Lower leg skin (tissue), 4 donors: ENCODE measurements at regions not wholly inside any gene's neighbourhood (a gene's known extent, or its start where the extent isn't known, plus 50 kb on each side); places are given as distances from the start of the nearest gene placed in this dataset.
"Not testable (repeated sequence)": the region's sequence is repeated elsewhere in the genome, so short reads cannot be mapped to it uniquely, and the experiment has no call there.

ENCODE experiments used
- DNase-seq, 2 donors: peaks; one replicate each; pipeline ENCODE4 v3.0.0-alpha.2; 2019; ENCODE audit warnings: low spot score in 2 of 2
- H3K4me3 ChIP-seq: fragments of 200-600 bp; sonication (generic); 2 replicates; pipeline ENCODE4 v1.5.1; 2017; ENCODE audit warnings: mild to moderate bottlenecking, low read depth; ENCODE audit not compliant: poor library complexity, severe bottlenecking
- POLR2A ChIP-seq, 2 donors: fragments of 450-650 bp; IDR thresholded peaks; one replicate each; pipeline ENCODE4 v1.6.1; 2016 to 2017; ENCODE audit warnings: antibody characterized with exemption in 2 of 2, mild to moderate bottlenecking in 1 of 2, moderate library complexity in 1 of 2
- WGBS, 2 donors: methylation state at CpG; one replicate each; pipeline ENCODE4 v1.1.5; 2018; 5-methylcytosine and 5-hydroxymethylcytosine counted together
- intact Hi-C: fragments of 100-400 bp; cut with DNase I; formaldehyde crosslinking; loops from one replicate; pipeline ENCODE4 v1.15.0; 2023; ENCODE audit warnings: low total_unique reads
- TF ChIP-seq, protein P1 (sequence below), 3 donors: fragments of 450-650 bp; IDR thresholded peaks; one replicate each; pipeline ENCODE4 v1.5.1; 2016; ENCODE audit warnings: antibody characterized with exemption in 3 of 3, mild to moderate bottlenecking in 3 of 3, moderate library complexity in 2 of 3

DNA sequence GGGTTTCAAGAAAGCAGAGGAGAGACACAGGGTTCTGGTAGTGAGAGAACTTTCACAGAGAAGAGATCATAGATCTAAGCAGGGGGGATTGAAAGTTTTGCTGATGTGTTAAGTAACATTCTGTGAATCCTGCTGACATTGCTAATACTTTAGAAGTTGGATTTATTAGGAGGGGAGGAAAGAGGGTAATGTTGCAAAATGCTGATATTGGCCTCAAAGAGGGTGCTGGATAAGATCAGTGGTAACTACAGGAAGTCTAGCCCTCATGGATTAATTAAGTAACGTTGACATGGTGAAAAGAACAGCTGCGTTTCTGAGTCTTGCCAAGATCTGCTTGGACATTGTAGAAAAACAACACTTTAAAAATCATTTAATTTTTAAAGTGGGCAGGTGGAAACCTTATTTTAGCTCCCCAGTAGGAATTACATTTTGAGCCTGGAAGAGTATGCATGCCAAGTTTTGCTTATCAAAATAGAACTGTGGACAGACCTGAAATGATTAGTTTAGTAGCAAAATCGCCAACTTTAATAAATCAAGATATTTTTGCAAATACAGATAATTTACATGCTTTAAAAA is 606.0 kb upstream of the HTR1E start:
- TF ChIP-seq, protein P1, sequence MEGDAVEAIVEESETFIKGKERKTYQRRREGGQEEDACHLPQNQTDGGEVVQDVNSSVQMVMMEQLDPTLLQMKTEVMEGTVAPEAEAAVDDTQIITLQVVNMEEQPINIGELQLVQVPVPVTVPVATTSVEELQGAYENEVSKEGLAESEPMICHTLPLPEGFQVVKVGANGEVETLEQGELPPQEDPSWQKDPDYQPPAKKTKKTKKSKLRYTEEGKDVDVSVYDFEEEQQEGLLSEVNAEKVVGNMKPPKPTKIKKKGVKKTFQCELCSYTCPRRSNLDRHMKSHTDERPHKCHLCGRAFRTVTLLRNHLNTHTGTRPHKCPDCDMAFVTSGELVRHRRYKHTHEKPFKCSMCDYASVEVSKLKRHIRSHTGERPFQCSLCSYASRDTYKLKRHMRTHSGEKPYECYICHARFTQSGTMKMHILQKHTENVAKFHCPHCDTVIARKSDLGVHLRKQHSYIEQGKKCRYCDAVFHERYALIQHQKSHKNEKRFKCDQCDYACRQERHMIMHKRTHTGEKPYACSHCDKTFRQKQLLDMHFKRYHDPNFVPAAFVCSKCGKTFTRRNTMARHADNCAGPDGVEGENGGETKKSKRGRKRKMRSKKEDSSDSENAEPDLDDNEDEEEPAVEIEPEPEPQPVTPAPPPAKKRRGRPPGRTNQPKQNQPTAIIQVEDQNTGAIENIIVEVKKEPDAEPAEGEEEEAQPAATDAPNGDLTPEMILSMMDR (IDR thresholded peaks at IDR 0.05) = no peak
- TF ChIP-seq POLR2A (IDR thresholded peaks at IDR 0.05) = no peak
- DNase-seq = no peak
- 30 to 36% methylated on average over 3 of the region's 3 CpGs for WGBS, 2 donors
- intact Hi-C loops = no loop called here
- H3K4me3 ChIP-seq = no peak overlapping the region

DNA sequence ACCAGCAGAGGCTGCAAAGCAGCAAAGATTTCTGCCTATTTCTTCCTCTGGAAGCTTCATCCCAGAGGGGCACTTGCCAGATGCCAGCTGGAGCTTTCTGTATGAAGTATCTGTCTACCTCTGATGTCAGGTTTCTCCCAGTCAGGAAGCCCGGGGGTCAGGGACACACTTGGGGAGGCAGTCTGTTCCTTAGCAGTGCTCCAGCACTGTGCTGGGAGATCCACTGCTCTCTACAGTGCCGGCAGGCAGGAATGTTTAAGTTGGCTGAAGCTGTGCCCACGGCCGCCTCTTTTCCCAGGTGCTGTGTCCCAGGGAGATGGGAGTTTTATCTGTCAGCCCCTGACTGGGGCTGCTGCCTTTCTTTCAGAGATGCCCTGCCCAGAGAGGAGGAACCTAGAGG is 631.1 kb upstream of the HTR1E start:
- no peak for DNase-seq
- WGBS, 2 donors = 79 to 92% methylated on average over 4 of the region's 4 CpGs
- TF ChIP-seq, protein P1 (IDR thresholded peaks at IDR 0.05) = no peak
- TF ChIP-seq POLR2A (IDR thresholded peaks at IDR 0.05) = no peak
- H3K4me3 ChIP-seq = no peak overlapping the region
- intact Hi-C loops = no loop called here

DNA sequence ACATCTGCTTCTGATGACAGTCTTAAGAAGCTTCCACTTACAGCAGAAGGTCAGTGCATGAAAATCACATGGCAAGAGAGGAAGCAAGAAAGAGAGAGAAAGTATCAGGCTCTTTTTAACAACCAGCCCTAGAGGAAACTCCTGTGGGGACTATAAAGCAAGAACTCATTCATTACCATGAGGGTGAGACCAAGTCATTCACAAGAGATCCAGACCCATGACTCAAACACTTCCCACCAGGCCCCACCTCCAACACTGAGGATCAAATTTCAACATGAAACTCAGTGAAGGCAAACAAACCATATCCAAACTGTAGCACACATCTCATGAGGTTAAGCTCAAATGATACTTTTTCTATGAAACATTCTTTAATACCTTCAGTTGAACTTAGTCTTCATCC is 643.2 kb upstream of the SYNCRIP start:
- TF ChIP-seq POLR2A (IDR thresholded peaks at IDR 0.05) = no peak
- TF ChIP-seq, protein P1 (IDR thresholded peaks at IDR 0.05) = no peak
- no peak overlapping the region for H3K4me3 ChIP-seq
- no peak for DNase-seq
- intact Hi-C loops = no loop called here

DNA sequence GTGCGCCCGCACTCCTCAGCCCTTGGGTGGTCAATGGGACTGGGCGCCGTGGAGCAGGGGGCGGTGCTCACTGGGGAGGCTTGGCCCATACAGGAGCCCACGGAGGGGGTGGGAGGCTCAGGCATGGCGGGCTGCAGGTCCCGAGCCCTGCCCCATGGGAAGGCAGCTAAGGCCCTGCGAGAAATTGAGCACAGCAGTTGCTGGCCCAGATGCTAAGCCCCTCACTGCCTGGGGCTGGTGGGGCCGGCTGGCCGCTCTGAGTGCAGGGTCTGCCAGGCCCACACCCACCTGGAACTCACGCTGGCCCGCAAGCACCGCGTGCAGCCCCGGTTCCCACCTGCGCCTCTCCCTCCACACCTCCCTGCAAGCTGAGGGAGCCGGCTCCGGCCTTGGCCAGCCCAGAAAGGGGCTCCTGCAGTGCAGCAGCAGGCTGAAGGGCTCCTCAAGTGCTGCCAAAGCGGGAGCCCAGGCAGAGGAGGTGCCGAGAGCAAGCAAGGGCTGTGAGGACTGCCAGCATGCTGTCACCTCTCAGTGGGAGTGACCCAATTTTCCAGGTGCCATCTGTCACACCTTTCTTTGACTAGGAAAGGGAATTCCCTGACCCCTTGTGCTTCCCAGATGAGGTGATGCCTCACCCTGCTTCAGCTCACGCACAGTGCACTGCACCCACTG is 642.3 kb upstream of the SYNCRIP start:
- H3K4me3 ChIP-seq, intact Hi-C loops, DNase-seq: not testable (repeated sequence)
- WGBS, 2 donors = 82 to 89% methylated on average over 13 to 14 of the region's 22 CpGs

DNA sequence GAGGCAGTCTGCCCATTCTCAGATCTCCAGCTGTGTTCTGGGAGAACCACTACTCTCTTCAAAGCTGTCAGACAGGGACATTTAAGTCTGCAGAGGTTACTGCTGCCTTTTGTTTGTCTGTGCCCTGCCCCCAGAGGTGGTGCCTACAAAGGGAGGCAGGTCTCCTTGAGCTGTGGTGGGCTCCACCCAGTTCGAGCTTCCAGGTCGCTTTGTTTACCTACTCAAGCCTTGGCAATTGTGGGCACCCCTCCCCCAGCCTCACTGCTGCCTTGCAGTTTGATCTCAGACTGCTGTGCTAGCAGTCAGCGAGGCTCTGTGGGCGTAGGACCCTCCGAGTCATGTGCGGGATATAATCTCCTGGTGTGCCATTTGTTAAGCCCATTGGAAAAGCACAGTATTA is 640.9 kb upstream of the SYNCRIP start:
- DNase-seq, H3K4me3 ChIP-seq, intact Hi-C loops: not testable (repeated sequence)
- 87 to 90% methylated on average over 6 of the region's 6 CpGs for WGBS, 2 donors

DNA sequence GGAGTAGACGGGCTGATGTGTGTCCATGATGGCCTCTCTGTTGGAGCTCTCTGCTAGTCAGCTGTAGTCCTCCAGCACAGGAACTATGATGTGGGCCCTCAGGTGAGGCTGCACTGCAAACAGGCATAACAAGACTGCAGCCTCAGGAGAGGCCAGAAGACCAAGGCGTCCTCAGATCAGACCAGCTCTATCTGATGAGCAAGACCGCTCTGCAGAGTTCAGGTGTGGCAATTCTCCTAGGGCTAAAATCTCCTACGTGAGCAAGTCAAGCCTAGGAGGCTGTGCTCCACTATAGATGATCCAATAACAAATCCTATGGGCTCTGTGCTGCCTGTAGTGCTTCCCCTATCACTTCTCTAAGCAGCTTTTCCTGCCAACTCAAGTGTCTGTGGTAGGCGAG is 633.4 kb upstream of the SYNCRIP start:
- intact Hi-C loops = no loop called here
- no peak for DNase-seq
- no peak for TF ChIP-seq POLR2A (IDR thresholded peaks at IDR 0.05)
- TF ChIP-seq, protein P1 (IDR thresholded peaks at IDR 0.05) = no peak
- WGBS, 2 donors = 77 to 80% methylated on average over 5 of the region's 5 CpGs
- no peak overlapping the region for H3K4me3 ChIP-seq

DNA sequence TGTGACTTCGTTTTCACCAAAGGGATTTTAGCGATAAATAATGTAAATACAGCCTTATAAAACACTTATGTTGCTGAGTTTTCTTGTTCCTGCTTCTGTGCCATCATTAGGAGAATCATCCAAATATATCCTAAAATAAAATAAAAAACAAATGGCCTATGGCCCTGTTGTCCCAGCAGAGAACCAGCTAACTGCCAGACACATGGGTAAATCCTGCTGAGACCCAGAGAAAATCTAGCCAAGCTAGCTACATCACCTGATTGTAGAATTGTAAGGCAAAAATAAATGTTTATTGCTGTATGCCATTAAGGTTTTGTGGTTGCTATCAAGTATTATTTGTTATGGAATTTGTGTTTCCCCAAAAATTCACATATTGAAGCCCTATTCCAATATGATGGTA is 631.2 kb upstream of the SYNCRIP start:
- 68% methylated on average over 2 of the region's 2 CpGs for WGBS, 2 donors
- intact Hi-C loops = no loop called here
- H3K4me3 ChIP-seq = no peak overlapping the region
- TF ChIP-seq POLR2A (IDR thresholded peaks at IDR 0.05) = no peak
- TF ChIP-seq, protein P1 (IDR thresholded peaks at IDR 0.05) = no peak
- no peak for DNase-seq
